CD4-positive, CD25-positive, alpha-beta regulatory T cell (primary cell): ENCODE measurements at regions not wholly inside any gene's neighbourhood (a gene's known extent, or its start where the extent isn't known, plus 50 kb on each side); places are given as distances from the start of the nearest gene placed in this dataset.
A peak's percentile ranks its signal among the peaks of the same experiment; 100 is the strongest.
"Not testable (repeated sequence)": the region's sequence is repeated elsewhere in the genome, so short reads cannot be mapped to it uniquely, and the experiment has no call there.

Source experiments
- ATAC-seq, 2 donors: fragments of 150-1000 bp; cut with Tn5 transposase; one replicate each; pipeline ENCODE4 v1.10.0; 2021; ENCODE audit warnings: low read depth in 2 of 2, moderate number of reproducible peaks in 2 of 2, moderate library complexity in 1 of 2
- DNase-seq, 3 donors: peaks; one replicate each; pipeline versions ENCODE4 v3.0.0 to v3.0.0-alpha.2; 2012 to 2022; ENCODE audit warnings: mixed read lengths in 1 of 3
- H3K27ac ChIP-seq: one replicate; pipeline ENCODE4 v1.7.0; 2013; ENCODE audit warnings: mild to moderate bottlenecking, low read length; ENCODE audit not compliant: insufficient read depth, poor library complexity, severe bottlenecking
- H3K27me3 ChIP-seq: one replicate; pipeline ENCODE4 v1.7.0; 2013; ENCODE audit warnings: low read length; ENCODE audit not compliant: control insufficient read depth, insufficient read depth
- H3K36me3 ChIP-seq: one replicate; pipeline ENCODE4 v1.7.0; 2013; ENCODE audit warnings: mild to moderate bottlenecking, low read length, moderate library complexity; ENCODE audit not compliant: control insufficient read depth, insufficient read depth
- H3K4me1 ChIP-seq: 2 replicates; pipeline ENCODE4 v1.7.0; 2013; ENCODE audit warnings: mild to moderate bottlenecking, low read length; ENCODE audit not compliant: insufficient read depth, control insufficient read depth, poor library complexity, severe bottlenecking
- H3K4me3 ChIP-seq: one replicate; pipeline ENCODE4 v1.7.0; 2013; ENCODE audit warnings: low read depth, mild to moderate bottlenecking, low read length, moderate library complexity
- H3K9me3 ChIP-seq, 2 experiments: 1 replicate in 1 of 2; 2 replicates in 1 of 2; pipeline ENCODE4 v1.7.0; 2013; ENCODE audit warnings: low read length in 2 of 2, mild to moderate bottlenecking in 1 of 2, moderate library complexity in 1 of 2; ENCODE audit not compliant: control insufficient read depth in 2 of 2
- H3K27ac Mint-ChIP-seq, 3 donors: one replicate each; pipeline ENCODE4 v1.8.0; 2020 to 2022; ENCODE audit warnings: mild to moderate bottlenecking in 3 of 3, mixed read lengths in 3 of 3, moderate library complexity in 2 of 3
- H3K27me3 Mint-ChIP-seq: one replicate; pipeline ENCODE4 v1.8.0; 2022; ENCODE audit warnings: mild to moderate bottlenecking, mixed read lengths
- H3K36me3 Mint-ChIP-seq: one replicate; pipeline ENCODE4 v1.8.0; 2020; ENCODE audit warnings: mixed read lengths
- H3K4me1 Mint-ChIP-seq, 4 donors: one replicate each; pipeline ENCODE4 v1.8.0; 2020 to 2022; ENCODE audit warnings: mixed read lengths in 4 of 4, mild to moderate bottlenecking in 1 of 4
- H3K4me3 Mint-ChIP-seq, 4 donors: one replicate each; pipeline ENCODE4 v1.8.0; 2020 to 2022; ENCODE audit warnings: mild to moderate bottlenecking in 4 of 4, mixed read lengths in 4 of 4, moderate library complexity in 3 of 4
- H3K9me3 Mint-ChIP-seq, 7 donors: one replicate each; pipeline ENCODE4 v1.8.0; 2020 to 2022; ENCODE audit warnings: mixed read lengths in 7 of 7, mild to moderate bottlenecking in 3 of 7, moderate library complexity in 2 of 7

DNA sequence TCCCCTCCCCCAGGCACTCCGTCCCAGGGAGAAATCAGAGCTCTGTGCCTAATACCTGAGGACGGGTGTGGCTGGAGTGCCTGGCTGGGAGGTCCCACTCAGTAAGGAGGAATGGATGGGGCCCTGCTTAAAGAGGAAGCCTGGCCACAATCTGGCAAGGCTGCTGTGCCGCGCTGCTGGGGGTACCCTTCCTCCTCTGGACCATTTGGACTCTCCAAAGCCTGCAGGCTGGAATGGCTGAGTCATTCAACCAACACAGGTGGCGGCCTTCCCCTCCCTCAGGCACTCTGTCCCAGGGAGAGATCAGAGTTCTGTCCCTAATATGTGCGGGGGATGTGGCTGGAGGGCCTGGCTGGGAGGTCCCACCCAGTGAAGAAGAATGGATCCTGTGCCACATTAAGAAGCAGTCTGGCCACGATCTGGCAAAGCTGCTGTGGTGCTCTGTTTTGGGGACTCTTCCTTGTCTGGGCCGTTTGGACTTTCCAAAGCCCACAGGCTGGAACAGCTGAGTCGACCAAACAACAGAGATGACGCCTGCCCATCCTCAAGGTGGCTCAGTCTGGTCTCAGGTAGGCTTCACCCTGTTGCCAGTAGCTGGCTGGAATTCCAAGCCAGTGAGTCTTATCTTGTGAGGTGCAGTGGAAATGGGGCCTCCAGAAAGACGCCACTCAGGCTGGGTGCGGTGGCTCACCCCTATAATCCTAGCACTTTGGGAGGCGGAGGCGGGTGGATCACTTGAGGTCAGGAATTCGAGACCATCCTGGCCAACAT is 127.3 kb upstream of the HUWE1 start:
- Histone ChIP-seq H3K27me3 (no peaks in the 10 kb centered on the region), H3K4me1 (no peaks in the 10 kb centered on the region), H3K4me3 (no peak overlapping the region), H3K9me3 (no peaks in the 10 kb centered on the region), H3K36me3 (no peaks in the 10 kb centered on the region), H3K27ac (no peak overlapping the region)
- Mint-ChIP-seq H3K27me3 (peaks cover 6% of the 10 kb centered on the region), H3K4me1 (no peaks in the 10 kb centered on the region), H3K9me3 (no peaks in the 10 kb centered on the region), H3K36me3 (no peaks in the 10 kb centered on the region), H3K4me3 (no peak overlapping the region), H3K27ac (no peak overlapping the region)
- DNase-seq (no peak), ATAC-seq (no peak)

DNA sequence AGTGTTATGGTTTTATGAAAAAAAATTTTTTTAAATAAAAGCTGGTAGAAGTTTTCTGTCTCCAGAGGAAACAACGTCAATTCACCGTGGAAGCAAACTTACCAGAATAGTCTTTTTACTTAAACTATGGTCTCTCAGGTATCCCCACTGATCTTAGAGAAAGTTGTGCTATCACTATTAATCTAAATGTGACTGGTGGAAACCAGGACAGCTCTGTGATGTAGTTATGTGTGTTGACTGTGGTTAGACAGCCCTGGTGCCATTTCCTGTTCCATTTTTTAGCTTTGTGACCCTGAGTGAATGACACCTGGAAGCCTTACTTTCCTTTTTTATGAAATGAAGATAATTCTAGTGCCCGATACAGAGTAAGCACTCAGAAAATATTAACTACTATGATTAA is 111.8 kb upstream of the HUWE1 start:
- no peak overlapping the region for H3K27ac ChIP-seq
- H3K27ac Mint-ChIP-seq = no peak overlapping the region
- H3K36me3 Mint-ChIP-seq = no peaks in the 10 kb centered on the region
- no peaks in the 10 kb centered on the region for H3K27me3 ChIP-seq
- H3K9me3 Mint-ChIP-seq = peaks cover 0 to 4% (median 0%) of the 10 kb centered on the region in 7 donors
- no peaks in the 10 kb centered on the region for H3K9me3 ChIP-seq
- H3K36me3 ChIP-seq = no peaks in the 10 kb centered on the region
- no peak overlapping the region for H3K4me3 ChIP-seq
- H3K4me1 Mint-ChIP-seq = peaks cover 0 to 3% (median 0%) of the 10 kb centered on the region in 4 donors
- no peak for ATAC-seq
- H3K27me3 Mint-ChIP-seq = no peaks in the 10 kb centered on the region
- no peak overlapping the region for H3K4me3 Mint-ChIP-seq
- DNase-seq = peak in 1 of 3 donors; percentile 16
- no peaks in the 10 kb centered on the region for H3K4me1 ChIP-seq

DNA sequence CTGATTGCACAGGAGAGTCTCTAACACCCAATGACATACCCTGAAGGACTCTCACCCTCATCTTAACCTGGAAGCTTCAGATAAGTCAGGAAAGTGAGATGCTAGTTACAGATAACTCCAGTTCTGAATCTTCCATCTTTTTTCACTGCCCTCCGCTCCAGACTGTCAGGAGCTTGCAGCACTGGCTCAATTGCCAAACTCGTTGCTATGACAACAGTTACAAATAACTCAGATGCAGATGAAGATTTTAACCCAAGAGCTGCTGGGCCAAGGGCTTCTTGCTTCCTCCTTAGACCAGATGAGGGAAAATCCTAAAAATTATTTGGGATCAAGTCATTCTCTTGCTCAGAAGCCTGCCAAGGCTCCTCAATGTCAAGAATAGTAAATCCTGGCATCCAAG is 109.1 kb upstream of the HUWE1 start:
- Histone ChIP-seq H3K27ac (no peak overlapping the region), H3K4me1 (no peaks in the 10 kb centered on the region), H3K36me3 (no peaks in the 10 kb centered on the region), H3K27me3 (no peaks in the 10 kb centered on the region), H3K4me3 (no peak overlapping the region), H3K9me3 (no peaks in the 10 kb centered on the region)
- no peak for DNase-seq
- H3K9me3 Mint-ChIP-seq = peaks cover 0 to 4% (median 0%) of the 10 kb centered on the region in 7 donors
- no peak for ATAC-seq
- no peaks in the 10 kb centered on the region for H3K36me3 Mint-ChIP-seq
- H3K27ac Mint-ChIP-seq = no peak overlapping the region
- H3K4me1 Mint-ChIP-seq = peaks cover 0 to 3% (median 0%) of the 10 kb centered on the region in 4 donors
- H3K27me3 Mint-ChIP-seq = no peaks in the 10 kb centered on the region
- H3K4me3 Mint-ChIP-seq = no peak overlapping the region

DNA sequence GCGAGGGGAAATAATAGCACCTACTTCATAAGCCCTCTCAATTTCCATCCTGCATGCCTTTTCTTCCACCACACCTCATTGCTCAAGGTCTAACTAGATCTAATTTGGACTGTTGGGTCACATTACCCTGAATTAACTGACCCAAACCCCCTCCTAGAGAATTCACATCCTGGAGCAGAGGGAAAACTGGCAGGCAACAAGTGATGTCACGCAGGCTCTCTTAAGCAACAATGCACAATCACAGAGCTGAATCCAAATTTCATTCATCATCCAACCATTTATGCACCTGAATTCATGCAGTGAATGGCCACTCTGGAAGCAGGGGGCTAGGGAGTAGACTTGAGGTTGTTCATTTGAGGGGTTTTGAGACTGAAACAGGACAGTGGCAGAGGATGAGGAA is 107.7 kb upstream of the HUWE1 start:
- Mint-ChIP-seq H3K27me3 (no peaks in the 10 kb centered on the region), H3K4me3 (no peak overlapping the region), H3K27ac (no peak overlapping the region), H3K4me1 (peaks cover 0 to 3% (median 0%) of the 10 kb centered on the region in 4 donors), H3K36me3 (no peaks in the 10 kb centered on the region), H3K9me3 (peaks cover 0 to 3% (median 0%) of the 10 kb centered on the region in 7 donors)
- H3K36me3 ChIP-seq = no peaks in the 10 kb centered on the region
- no peak for DNase-seq
- no peak overlapping the region for H3K4me3 ChIP-seq
- no peaks in the 10 kb centered on the region for H3K9me3 ChIP-seq
- H3K27me3 ChIP-seq = no peaks in the 10 kb centered on the region
- no peak overlapping the region for H3K27ac ChIP-seq
- ATAC-seq = no peak
- H3K4me1 ChIP-seq = no peaks in the 10 kb centered on the region

DNA sequence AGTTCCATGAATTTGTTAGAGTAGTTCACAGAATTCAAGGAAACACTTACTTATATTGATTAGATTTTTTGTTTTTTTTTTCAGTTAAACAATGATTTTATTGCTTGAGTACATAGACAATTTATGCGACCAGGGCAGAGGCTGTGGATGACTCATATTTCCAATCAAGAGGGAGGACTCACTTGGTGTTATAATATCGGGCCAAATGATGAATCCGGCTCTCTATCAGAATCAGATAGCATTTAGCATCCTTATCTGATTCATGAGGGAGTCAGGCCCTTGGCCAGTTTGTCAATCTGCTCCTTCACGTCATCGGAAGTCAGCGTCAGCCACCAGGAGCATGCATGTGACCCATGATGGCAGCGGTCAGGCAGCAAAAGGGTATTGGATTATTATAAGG is 82.3 kb upstream of the HUWE1 start:
- Histone ChIP-seq H3K27ac (no peak overlapping the region), H3K9me3 (no peaks in the 10 kb centered on the region), H3K36me3 (no peaks in the 10 kb centered on the region), H3K4me3 (no peak overlapping the region), H3K4me1 (no peaks in the 10 kb centered on the region), H3K27me3 (no peaks in the 10 kb centered on the region)
- Mint-ChIP-seq H3K4me3 (no peak overlapping the region), H3K9me3 (peaks cover 0 to 3% (median 0%) of the 10 kb centered on the region in 7 donors), H3K36me3 (no peaks in the 10 kb centered on the region), H3K4me1 (peaks cover 0 to 5% (median 0%) of the 10 kb centered on the region in 4 donors), H3K27me3 (no peaks in the 10 kb centered on the region), H3K27ac (no peak overlapping the region)
- no peak for ATAC-seq
- no peak for DNase-seq

DNA sequence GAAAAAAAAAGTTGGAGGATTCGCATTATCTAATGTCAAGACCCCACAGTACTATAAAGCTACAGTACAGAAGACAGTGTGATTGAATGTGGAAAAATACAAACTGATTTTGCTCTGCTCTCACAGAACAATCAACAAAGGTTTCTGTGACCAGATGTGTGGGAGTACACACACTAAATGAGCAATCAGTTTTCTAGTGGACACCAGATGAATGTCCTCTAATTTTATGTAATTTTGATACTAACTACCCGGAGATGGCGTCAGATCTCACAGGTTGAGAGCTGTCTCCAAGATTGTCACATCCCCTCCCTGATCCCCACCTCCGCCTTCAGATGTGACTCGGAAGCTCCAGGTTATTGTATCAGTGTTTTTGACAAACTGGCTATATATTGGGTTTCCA is 81.9 kb upstream of the HUWE1 start:
- no peaks in the 10 kb centered on the region for H3K4me1 ChIP-seq
- Mint-ChIP-seq H3K4me3 (no peak overlapping the region), H3K27me3 (no peaks in the 10 kb centered on the region), H3K9me3 (peaks cover 0 to 3% (median 0%) of the 10 kb centered on the region in 7 donors), H3K27ac (no peak overlapping the region), H3K36me3 (no peaks in the 10 kb centered on the region), H3K4me1 (peaks cover 0 to 5% (median 0%) of the 10 kb centered on the region in 4 donors)
- no peak overlapping the region for H3K27ac ChIP-seq
- no peaks in the 10 kb centered on the region for H3K27me3 ChIP-seq
- H3K4me3 ChIP-seq = no peak overlapping the region
- ATAC-seq (no peak), DNase-seq (no peak)
- no peaks in the 10 kb centered on the region for H3K9me3 ChIP-seq
- H3K36me3 ChIP-seq = no peaks in the 10 kb centered on the region

DNA sequence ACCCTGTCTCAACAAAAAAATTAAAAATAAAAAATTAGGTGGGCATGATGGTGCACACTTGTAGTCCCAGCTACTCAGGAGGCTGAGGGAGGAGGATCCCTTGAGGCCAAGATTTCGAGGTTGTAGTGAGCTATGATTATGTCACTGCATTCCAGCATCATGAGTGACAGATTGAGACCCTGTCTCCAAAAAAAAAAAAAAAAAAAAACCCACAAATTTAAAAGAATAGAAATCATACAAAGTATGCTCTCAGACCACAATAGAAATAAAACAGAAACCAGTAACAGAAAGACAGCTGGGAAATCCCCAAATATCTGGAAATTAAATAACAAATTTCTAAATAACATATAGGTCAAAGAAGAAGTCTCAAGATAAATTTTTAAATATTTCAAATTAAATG is 81.0 kb upstream of the HUWE1 start:
- Mint-ChIP-seq H3K36me3 (no peaks in the 10 kb centered on the region), H3K4me1 (peaks cover 0 to 5% (median 0%) of the 10 kb centered on the region in 4 donors), H3K27me3 (no peaks in the 10 kb centered on the region), H3K4me3 (no peak overlapping the region), H3K27ac (no peak overlapping the region), H3K9me3 (no peaks in the 10 kb centered on the region)
- DNase-seq (no peak), ATAC-seq (no peak)
- Histone ChIP-seq H3K4me1 (no peaks in the 10 kb centered on the region), H3K27me3 (no peaks in the 10 kb centered on the region), H3K4me3 (no peak overlapping the region), H3K27ac (no peak overlapping the region), H3K9me3 (no peaks in the 10 kb centered on the region), H3K36me3 (no peaks in the 10 kb centered on the region)

DNA sequence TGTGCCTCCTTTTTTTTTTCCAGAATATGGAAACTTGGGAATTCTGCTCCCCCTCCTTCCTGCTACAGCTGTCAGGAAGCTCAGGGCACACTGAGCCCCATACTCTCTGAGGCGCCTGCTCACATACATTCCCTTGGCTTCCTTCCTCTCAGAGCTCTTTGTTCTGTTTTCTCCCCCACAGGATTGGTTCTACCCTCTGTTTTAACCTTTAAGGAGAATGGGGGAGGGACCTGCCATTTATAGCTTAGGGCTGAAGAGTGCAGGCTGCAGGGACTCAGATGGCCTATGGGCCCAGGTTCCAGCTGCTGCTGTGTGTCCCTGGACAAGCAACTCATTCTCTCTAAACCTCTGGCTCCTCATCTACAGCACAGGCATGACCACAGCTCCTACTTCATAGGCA is 70.7 kb upstream of the HUWE1 start:
- H3K4me3 ChIP-seq, H3K27me3 Mint-ChIP-seq, DNase-seq, H3K9me3 ChIP-seq, H3K4me3 Mint-ChIP-seq, H3K4me1 ChIP-seq, ATAC-seq, H3K36me3 Mint-ChIP-seq, H3K27me3 ChIP-seq, H3K36me3 ChIP-seq, H3K27ac ChIP-seq, H3K27ac Mint-ChIP-seq, H3K4me1 Mint-ChIP-seq, H3K9me3 Mint-ChIP-seq: not testable (repeated sequence)
